Sigmoid colon (tissue), 4 donors: ENCODE measurements at regions not wholly inside any gene's neighbourhood (a gene's known extent, or its start where the extent isn't known, plus 50 kb on each side); places are given as distances from the start of the nearest gene placed in this dataset.

Experiments
- EP300 ChIP-seq, 4 donors: sonication (generic); formaldehyde crosslinking; IDR thresholded peaks; one replicate each; pipeline ENCODE4 v1.6.1; 2017; ENCODE audit warnings: antibody characterized with exemption in 4 of 4
- POLR2A ChIP-seq, 2 donors: fragments of 450-650 bp; IDR thresholded peaks; one replicate each; pipeline ENCODE4 v1.6.1; 2016; ENCODE audit warnings: antibody characterized with exemption in 2 of 2, mild to moderate bottlenecking in 2 of 2, moderate library complexity in 2 of 2
- POLR2AphosphoS5 ChIP-seq, 4 donors: sonication (generic); formaldehyde crosslinking; IDR thresholded peaks; one replicate each; pipeline ENCODE4 v1.6.1; 2017; ENCODE audit warnings: antibody characterized with exemption in 4 of 4
- TF ChIP-seq, protein P1 (sequence below), 4 experiments: fragments of 450-650 bp in 3 of 4; fragments of 200-600 bp in 1 of 4; IDR thresholded peaks; one replicate each; pipeline ENCODE4 v1.5.1; 2016 to 2019; ENCODE audit warnings: antibody characterized with exemption in 4 of 4, mild to moderate bottlenecking in 3 of 4, moderate library complexity in 2 of 4

- TF ChIP-seq, protein P1, sequence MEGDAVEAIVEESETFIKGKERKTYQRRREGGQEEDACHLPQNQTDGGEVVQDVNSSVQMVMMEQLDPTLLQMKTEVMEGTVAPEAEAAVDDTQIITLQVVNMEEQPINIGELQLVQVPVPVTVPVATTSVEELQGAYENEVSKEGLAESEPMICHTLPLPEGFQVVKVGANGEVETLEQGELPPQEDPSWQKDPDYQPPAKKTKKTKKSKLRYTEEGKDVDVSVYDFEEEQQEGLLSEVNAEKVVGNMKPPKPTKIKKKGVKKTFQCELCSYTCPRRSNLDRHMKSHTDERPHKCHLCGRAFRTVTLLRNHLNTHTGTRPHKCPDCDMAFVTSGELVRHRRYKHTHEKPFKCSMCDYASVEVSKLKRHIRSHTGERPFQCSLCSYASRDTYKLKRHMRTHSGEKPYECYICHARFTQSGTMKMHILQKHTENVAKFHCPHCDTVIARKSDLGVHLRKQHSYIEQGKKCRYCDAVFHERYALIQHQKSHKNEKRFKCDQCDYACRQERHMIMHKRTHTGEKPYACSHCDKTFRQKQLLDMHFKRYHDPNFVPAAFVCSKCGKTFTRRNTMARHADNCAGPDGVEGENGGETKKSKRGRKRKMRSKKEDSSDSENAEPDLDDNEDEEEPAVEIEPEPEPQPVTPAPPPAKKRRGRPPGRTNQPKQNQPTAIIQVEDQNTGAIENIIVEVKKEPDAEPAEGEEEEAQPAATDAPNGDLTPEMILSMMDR (IDR thresholded peaks at IDR 0.05) = no peak
- TF ChIP-seq EP300 (IDR thresholded peaks at IDR 0.05) (no peak), POLR2A (IDR thresholded peaks at IDR 0.05) (no peak), POLR2AphosphoS5 (IDR thresholded peaks at IDR 0.05) (no peak)
Measured at GRCh38 chr5:111583758-111584203, 71.4 kb upstream of the STARD4 start.
